Kidney (tissue), 13 donors: ENCODE measurements at regions not wholly inside any gene's neighbourhood (a gene's known extent, or its start where the extent isn't known, plus 50 kb on each side); places are given as distances from the start of the nearest gene placed in this dataset.
"Not testable (repeated sequence)": the region's sequence is repeated elsewhere in the genome, so short reads cannot be mapped to it uniquely, and the experiment has no call there.

Experiments
- DNase-seq, 5 donors: peaks; one replicate each; pipeline ENCODE4 v3.0.0-alpha.2; 2013 to 2020
- FAIRE-seq: peaks from 2 replicates; lab custom pipeline; 2012; peaks lifted over from hg19 to GRCh38; lab: Jason Lieb, UNC
- H3K27ac ChIP-seq, 2 donors: one replicate each; pipeline ENCODE4 v1.7.0; 2013; ENCODE audit warnings: low read depth in 2 of 2, low read length in 2 of 2, inconsistent platforms in 1 of 2
- H3K27me3 ChIP-seq: one replicate; pipeline ENCODE4 v1.7.1; 2013; ENCODE audit warnings: low read length, inconsistent platforms; ENCODE audit not compliant: control insufficient read depth, insufficient read depth
- H3K36me3 ChIP-seq, 3 donors: one replicate each; pipeline versions ENCODE4 v1.7.0 to v1.7.1; 2013; ENCODE audit warnings: low read length in 3 of 3, control low read depth in 1 of 3, inconsistent platforms in 1 of 3; ENCODE audit not compliant: insufficient read depth in 3 of 3, control insufficient read depth in 2 of 3
- H3K4me1 ChIP-seq, 3 donors: one replicate each; pipeline versions ENCODE4 v1.7.0 to v1.7.1; 2013; ENCODE audit warnings: low read length in 3 of 3, inconsistent platforms in 1 of 3, low read depth in 1 of 3; ENCODE audit not compliant: control insufficient read depth in 2 of 3, insufficient read depth in 2 of 3
- H3K4me3 ChIP-seq, 3 donors: one replicate each; pipeline versions ENCODE4 v1.7.0 to v1.8.1; 2013; ENCODE audit warnings: low read length in 3 of 3, control low read depth in 1 of 3, inconsistent platforms in 1 of 3
- H3K9ac ChIP-seq, 3 donors: one replicate each; pipeline versions ENCODE4 v1.7.0 to v1.7.1; 2013; ENCODE audit warnings: low read length in 3 of 3, control low read depth in 1 of 3, inconsistent platforms in 1 of 3
- H3K9me3 ChIP-seq, 3 donors: one replicate each; pipeline versions ENCODE4 v1.7.0 to v1.7.1; 2013; ENCODE audit warnings: low read length in 3 of 3, control low read depth in 1 of 3, inconsistent platforms in 1 of 3; ENCODE audit not compliant: control insufficient read depth in 2 of 3, insufficient read depth in 1 of 3
- CTCF ChIP-seq: IDR thresholded peaks from 3 replicates; pipeline ENCODE4 v1.5.1; 2012; ENCODE audit warnings: mild to moderate bottlenecking, moderate library complexity, borderline replicate concordance; ENCODE audit not compliant: insufficient read depth; ENCODE audit errors: extremely low read depth
- intact Hi-C: fragments of 100-400 bp; cut with DNase I; formaldehyde crosslinking; loops from one replicate; pipeline ENCODE4 v1.11.1; 2022
- donor health status: control.
- donor health status: control.
- donor health status: control.
- donor health status: control.
- donor health status: control.
- donor health status: DM: yes; HTN: yes; CAD: no.
- donor health status: Normal renal cell carcinoma (clear cell type).

DNA sequence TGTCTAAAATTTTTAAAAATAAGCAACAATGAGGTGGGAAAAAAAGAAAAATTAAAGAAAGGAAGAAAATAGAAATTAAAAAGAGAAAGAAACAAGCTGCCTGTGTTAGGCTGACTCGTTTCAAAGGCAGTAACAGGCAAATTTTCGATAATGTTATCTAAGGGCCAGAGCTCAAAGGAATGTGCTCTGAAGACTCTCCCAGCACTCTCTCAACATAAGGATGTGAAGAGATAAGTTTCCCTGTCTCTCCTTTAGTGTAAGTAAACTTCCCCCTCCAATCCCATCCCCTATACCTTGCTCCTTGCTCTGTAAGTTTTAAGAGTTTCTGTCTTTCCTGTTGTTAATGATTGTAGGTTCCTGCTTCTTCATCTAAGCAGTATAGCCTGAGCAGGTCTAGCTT, 172.8 kb downstream of the TEX13C start:
- H3K9ac ChIP-seq, result no peak overlapping the region
- no peaks in the 10 kb centered on the region for H3K36me3 ChIP-seq
- no peaks in the 10 kb centered on the region for H3K4me1 ChIP-seq
- H3K27me3 ChIP-seq, result no peaks in the 10 kb centered on the region
- H3K27ac ChIP-seq, result no peak overlapping the region
- intact Hi-C loops, result no loop called here
- no peaks in the 10 kb centered on the region for H3K9me3 ChIP-seq
- no peak for DNase-seq
- TF ChIP-seq CTCF, result no peak
- H3K4me3 ChIP-seq, result no peak overlapping the region
- FAIRE-seq, result no peak

GRCh38 chrX:125493004-125493403, 173.3 kb downstream of the TEX13C start:
- H3K27me3 ChIP-seq, H3K27ac ChIP-seq, intact Hi-C loops, H3K4me1 ChIP-seq, H3K9me3 ChIP-seq, H3K36me3 ChIP-seq, FAIRE-seq, DNase-seq, H3K9ac ChIP-seq, H3K4me3 ChIP-seq: not testable (repeated sequence)

- no peak overlapping the region for H3K27ac ChIP-seq
- no peak for DNase-seq
- no peaks in the 10 kb centered on the region for H3K36me3 ChIP-seq
- H3K27me3 ChIP-seq, result no peaks in the 10 kb centered on the region
- H3K4me3 ChIP-seq, result no peak overlapping the region
- H3K9ac ChIP-seq, result no peak overlapping the region
- FAIRE-seq, result no peak
- H3K9me3 ChIP-seq, result no peaks in the 10 kb centered on the region
- H3K4me1 ChIP-seq, result no peaks in the 10 kb centered on the region
- intact Hi-C loops, result no loop called here
- no peak for TF ChIP-seq CTCF
These were observed 178.0 kb downstream of the TEX13C start for GRCh38 chrX:125497667-125498066.

DNA sequence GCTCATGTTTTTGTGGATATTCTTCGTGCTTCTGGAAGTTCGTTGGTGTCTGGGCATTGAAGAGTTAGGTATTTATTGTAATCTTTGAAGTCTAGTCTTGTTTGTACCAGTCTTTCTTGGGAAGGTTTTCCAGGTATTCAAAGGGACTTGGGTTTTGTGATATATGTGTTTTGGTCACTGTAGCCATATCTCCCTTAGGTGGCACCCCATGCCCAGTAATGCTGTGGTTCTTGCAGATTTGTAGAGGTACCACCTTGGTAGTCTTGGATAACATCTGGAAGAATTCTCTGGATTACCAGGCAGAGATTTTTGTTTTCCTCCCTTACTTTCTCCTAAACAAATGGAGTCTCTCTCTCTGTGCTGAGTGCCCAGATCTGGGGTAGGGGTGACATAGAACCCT, 184.1 kb downstream of the TEX13C start:
- DNase-seq (no peak), FAIRE-seq (no peak)
- Histone ChIP-seq H3K36me3 (no peaks in the 10 kb centered on the region), H3K9ac (no peak overlapping the region), H3K4me1 (no peaks in the 10 kb centered on the region), H3K9me3 (no peaks in the 10 kb centered on the region), H3K27me3 (no peaks in the 10 kb centered on the region), H3K27ac (no peak overlapping the region), H3K4me3 (no peak overlapping the region)
- intact Hi-C loops, result no loop called here
- TF ChIP-seq CTCF, result no peak
